GM18508 (cell line): ENCODE measurements at regions not wholly inside any gene's neighbourhood (a gene's known extent, or its start where the extent isn't known, plus 50 kb on each side); places are given as distances from the start of the nearest gene placed in this dataset.
"Not testable (repeated sequence)": the region's sequence is repeated elsewhere in the genome, so short reads cannot be mapped to it uniquely, and the experiment has no call there.

Source experiments
- ATAC-seq: cut with Tn5 transposase; IDR thresholded peaks from one replicate; pipeline ENCODE4 v1.9.1; 2021; ENCODE audit warnings: moderate number of reproducible peaks; ENCODE audit not compliant: insufficient read depth, unreplicated experiment

GRCh38 chr6:166708460-166708859, 81.4 kb upstream of the RPS6KA2 start:
- ATAC-seq: no peak

GRCh38 chr6:166707045-166707444, 80.0 kb upstream of the RPS6KA2 start:
- ATAC-seq: no peak

- ATAC-seq: no peak
Observed at GRCh38 chr6:166705069-166705468, 78.0 kb upstream of the RPS6KA2 start.

GRCh38 chr6:166704171-166704570, 77.1 kb upstream of the RPS6KA2 start:
- no peak for ATAC-seq

GRCh38 chr6:166703149-166703710, 76.2 kb upstream of the RPS6KA2 start:
- no peak for ATAC-seq

GRCh38 chr6:166701424-166701823, 74.4 kb upstream of the RPS6KA2 start:
- ATAC-seq: not testable (repeated sequence)

- not testable (repeated sequence) for ATAC-seq
Observed at GRCh38 chr6:166700871-166701270, 73.8 kb upstream of the RPS6KA2 start.

- no peak for ATAC-seq
Observed at GRCh38 chr6:166697113-166697512, 70.1 kb upstream of the RPS6KA2 start.

- no peak for ATAC-seq
Observed at GRCh38 chr6:166693880-166694279, 66.8 kb upstream of the RPS6KA2 start.

GRCh38 chr6:166692723-166693302, 65.8 kb upstream of the RPS6KA2 start:
- no peak for ATAC-seq

- no peak for ATAC-seq
Observed at GRCh38 chr6:166691746-166692145, 64.7 kb upstream of the RPS6KA2 start.

GRCh38 chr6:166691199-166691598, 64.1 kb upstream of the RPS6KA2 start:
- ATAC-seq: no peak

- no peak for ATAC-seq
Observed at GRCh38 chr6:166689687-166690086, 62.6 kb upstream of the RPS6KA2 start.

GRCh38 chr6:166688901-166689300, 61.9 kb upstream of the RPS6KA2 start:
- no peak for ATAC-seq

- ATAC-seq: no peak
Observed at GRCh38 chr6:166687879-166688205, 60.8 kb upstream of the RPS6KA2 start.

- no peak for ATAC-seq
Observed at GRCh38 chr6:166687070-166687878, 60.2 kb upstream of the RPS6KA2 start.

- no peak for ATAC-seq
Observed at GRCh38 chr6:166686317-166686716, 59.3 kb upstream of the RPS6KA2 start.

- ATAC-seq: no peak
Observed at GRCh38 chr6:166684866-166685265, 57.8 kb upstream of the RPS6KA2 start.

GRCh38 chr6:166684170-166684569, 57.1 kb upstream of the RPS6KA2 start:
- no peak for ATAC-seq

GRCh38 chr6:166683477-166683876, 56.4 kb upstream of the RPS6KA2 start:
- no peak for ATAC-seq

GRCh38 chr6:166679566-166679965, 52.5 kb upstream of the RPS6KA2 start:
- ATAC-seq: no peak

GRCh38 chr6:166678426-166678825, 51.4 kb upstream of the RPS6KA2 start:
- no peak for ATAC-seq
